HCT116 (cell line): ENCODE measurements at regions not wholly inside any gene's neighbourhood (a gene's known extent, or its start where the extent isn't known, plus 50 kb on each side); places are given as distances from the start of the nearest gene placed in this dataset.

Experiments used
- ATAC-seq: fragments of 200-7000 bp; cut with Tn5 transposase; 2 replicates; pipeline ENCODE4 v1.9.1; 2020; ENCODE audit warnings: mild to moderate bottlenecking, moderate library complexity
- BruUV-seq: library from RNA; stranded (reverse); fragments of 400-500 nt; replicated peaks from 2 replicates; lab custom pipeline; 2021; lab: Mats Ljungman, UMichigan
- CTCF ChIA-PET: fragments of 300-600 bp; sonication (Branson Sonifier 250); formaldehyde crosslinking; loops from one replicate; lab custom pipeline; 2021; ENCODE audit warnings: antibody characterized with exemption; lab: Charles Lee
- POLR2A ChIA-PET: fragments of 300-600, 350-600 bp; sonication (Branson Sonifier 250); formaldehyde crosslinking; loops from one replicate; lab custom pipeline; 2021; ENCODE audit warnings: antibody characterized with exemption; lab: Charles Lee
- RAD21 ChIA-PET, 2 experiments: fragments of 300-600 bp; sonication (Branson Sonifier 250); formaldehyde crosslinking; loops; one replicate each; lab custom pipeline; 2023; ENCODE audit warnings: low total read pairs in 2 of 2; ENCODE audit not compliant: uncharacterized antibody in 2 of 2, unreplicated experiment in 2 of 2, low non-redundant PET in 1 of 2; lab: Charles Lee
- DNase-seq: peaks from one replicate; pipeline ENCODE4 v3.0.0-alpha.2; 2010; ENCODE audit warnings: low read depth, low spot score
- H2AFZ ChIP-seq: fragments of 200-600 bp; shearing (Covaris generic), sonication (generic); 2 replicates; pipeline ENCODE4 v1.6.1; 2017; ENCODE audit warnings: low read depth, mixed run types, mixed read lengths, antibody characterized with exemption, low read length; ENCODE audit not compliant: poor library complexity, severe bottlenecking
- H3K27ac ChIP-seq: 2 replicates; pipeline ENCODE4 v1.5.1; 2012; ENCODE audit warnings: low read depth, low read length
- H3K27me3 ChIP-seq: fragments of 200-600 bp; sonication (generic); 2 replicates; pipeline ENCODE4 v1.6.1; 2016; ENCODE audit warnings: mixed run types, low read length, mixed read lengths; ENCODE audit not compliant: insufficient read depth
- H3K36me3 ChIP-seq, 2 experiments: fragments of 200-500 bp in 1 of 2; fragments of 200-600 bp in 1 of 2; sonication (Bioruptor generic) in 1 of 2; sonication (generic) in 1 of 2; 2 replicates each; pipeline versions ENCODE4 v1.5.1 to v1.6.1; 2014 to 2016; ENCODE audit warnings: low read length in 2 of 2, inconsistent platforms in 1 of 2, mixed read lengths in 1 of 2, mixed run types in 1 of 2; ENCODE audit not compliant: insufficient read depth in 2 of 2, control insufficient read depth in 1 of 2
- H3K4me1 ChIP-seq, 2 experiments: fragments of 200-600 bp in 1 of 2; sonication (generic) in 1 of 2; 2 replicates each; pipeline versions ENCODE4 v1.5.1 to v1.6.1; 2012 to 2017; ENCODE audit warnings: low read length in 2 of 2, inconsistent platforms in 1 of 2, mild to moderate bottlenecking in 1 of 2, mixed read lengths in 1 of 2, mixed run types in 1 of 2, moderate library complexity in 1 of 2; ENCODE audit not compliant: insufficient read depth in 2 of 2, control insufficient read depth in 1 of 2
- H3K4me2 ChIP-seq: fragments of 200-600 bp; sonication (generic); 2 replicates; pipeline ENCODE4 v1.6.1; 2017; ENCODE audit warnings: mixed run types, low read length, mixed read lengths
- H3K4me3 ChIP-seq, 2 experiments: fragments of 200-600 bp in 1 of 2; sonication (generic) in 1 of 2; replicated peaks in 1 of 2; 2 replicates each; pipeline ENCODE4 v1.5.1; 2011 to 2016; ENCODE audit warnings: low read length in 2 of 2, control low read depth in 1 of 2, low read depth in 1 of 2, mild to moderate bottlenecking in 1 of 2, mixed read lengths in 1 of 2, mixed run types in 1 of 2
- H3K79me2 ChIP-seq: fragments of 200-600 bp; sonication (generic); 2 replicates; pipeline ENCODE4 v1.6.1; 2017; ENCODE audit warnings: mild to moderate bottlenecking, mixed run types, low read length, moderate library complexity, mixed read lengths; ENCODE audit not compliant: insufficient read depth
- H3K9ac ChIP-seq: fragments of 200-600 bp; sonication (generic); 2 replicates; pipeline ENCODE4 v1.6.1; 2016; ENCODE audit warnings: low read length, mixed read lengths
- H3K9me2 ChIP-seq: fragments of 200-600 bp; sonication (generic), shearing (Covaris generic); 2 replicates; pipeline ENCODE4 v1.6.1; 2017; ENCODE audit warnings: mixed run types, mild to moderate bottlenecking, moderate library complexity; ENCODE audit not compliant: insufficient read depth
- H3K9me3 ChIP-seq, 2 experiments: fragments of 200-500 bp in 1 of 2; fragments of 200-600 bp in 1 of 2; sonication (Bioruptor generic) in 1 of 2; sonication (generic) in 1 of 2; 2 replicates each; pipeline ENCODE4 v1.6.1; 2014 to 2017; ENCODE audit warnings: low read length in 2 of 2, mixed read lengths in 2 of 2, inconsistent platforms in 1 of 2, low read depth in 1 of 2, mild to moderate bottlenecking in 1 of 2, mixed run types in 1 of 2, moderate library complexity in 1 of 2; ENCODE audit not compliant: control insufficient read depth in 1 of 2, insufficient read depth in 1 of 2
- H4K20me1 ChIP-seq: fragments of 200-600 bp; sonication (generic), shearing (Covaris generic); 2 replicates; pipeline ENCODE4 v1.6.1; 2017; ENCODE audit warnings: mixed run types, mild to moderate bottlenecking, moderate library complexity; ENCODE audit not compliant: insufficient read depth
- CBX3 ChIP-seq: IDR thresholded peaks from 2 replicates; pipeline ENCODE4 v1.6.1; 2012; ENCODE audit warnings: low read depth
- CEBPB ChIP-seq: IDR thresholded peaks from 2 replicates; pipeline ENCODE4 v1.6.1; 2012; ENCODE audit warnings: low read depth
- ELF1 ChIP-seq: IDR thresholded peaks from 2 replicates; pipeline ENCODE4 v1.6.1; 2012; ENCODE audit warnings: low read depth, borderline replicate concordance
- EZH2 ChIP-seq: fragments of 200-600 bp; sonication (generic); IDR thresholded peaks from 2 replicates; pipeline ENCODE4 v1.6.1; 2017; ENCODE audit warnings: antibody characterized with exemption, mixed run types
- JUND ChIP-seq: IDR thresholded peaks from 2 replicates; pipeline ENCODE4 v1.6.1; 2012
- POLR2A ChIP-seq: IDR thresholded peaks from 2 replicates; pipeline ENCODE4 v1.7.0; 2011; ENCODE audit warnings: borderline replicate concordance; ENCODE audit not compliant: insufficient read depth, insufficient read length; ENCODE audit errors: extremely low read depth
- POLR2AphosphoS5 ChIP-seq: IDR thresholded peaks from 2 replicates; pipeline ENCODE4 v1.6.1; 2011; ENCODE audit warnings: mild to moderate bottlenecking, low read depth, low read length, moderate library complexity
- RAD21 ChIP-seq: IDR thresholded peaks from 2 replicates; pipeline ENCODE4 v1.6.1; 2012; ENCODE audit warnings: low read depth, mild to moderate bottlenecking
- SP1 ChIP-seq: IDR thresholded peaks from 2 replicates; pipeline ENCODE4 v1.6.1; 2012; ENCODE audit warnings: low read depth
- ZNF274 ChIP-seq: fragments of 200-500 bp; sonication (Bioruptor generic); IDR thresholded peaks from 2 replicates; pipeline ENCODE4 v1.6.1; 2014; ENCODE audit warnings: mild to moderate bottlenecking, low read depth, low read length, inconsistent platforms
- intact Hi-C: fragments of 100-400 bp; cut with micrococcal nuclease; formaldehyde crosslinking; loops from 2 replicates; pipeline ENCODE4 v1.10.0; 2022
- TF ChIP-seq, protein P1 (sequence below): IDR thresholded peaks from 2 replicates; pipeline ENCODE4 v1.6.1; 2012
- TF ChIP-seq, protein P2 (sequence below): IDR thresholded peaks from 2 replicates; pipeline ENCODE4 v1.6.1; 2011; ENCODE audit warnings: mild to moderate bottlenecking, low read length, moderate library complexity; ENCODE audit not compliant: insufficient replicate concordance; ENCODE audit errors: extremely low read depth

DNA sequence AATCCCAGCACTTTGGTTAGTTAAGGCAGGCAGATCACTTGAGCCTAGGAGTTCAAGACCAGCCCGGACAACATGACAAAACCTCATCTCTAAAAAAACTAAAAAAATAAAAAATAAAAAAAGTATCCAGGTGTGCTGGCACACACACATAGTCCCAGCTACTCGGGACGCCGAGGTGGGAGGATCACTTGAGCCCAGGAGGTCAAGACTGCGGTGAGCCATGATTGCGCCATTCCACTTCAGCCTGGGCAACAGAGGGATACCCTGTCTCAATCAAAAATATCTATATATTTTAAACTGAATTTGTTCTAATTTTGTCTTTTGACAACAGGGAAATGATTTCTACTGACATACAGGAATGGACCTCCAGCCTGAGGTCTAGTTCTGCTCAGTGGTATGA, 73.3 kb upstream of the MBOAT2 start (continued):
- TF ChIP-seq, protein P1, sequence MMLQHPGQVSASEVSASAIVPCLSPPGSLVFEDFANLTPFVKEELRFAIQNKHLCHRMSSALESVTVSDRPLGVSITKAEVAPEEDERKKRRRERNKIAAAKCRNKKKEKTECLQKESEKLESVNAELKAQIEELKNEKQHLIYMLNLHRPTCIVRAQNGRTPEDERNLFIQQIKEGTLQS: no peak
- TF ChIP-seq POLR2AphosphoS5 (no peak), EZH2 (no peak), ZNF274 (no peak), POLR2A (no peak)
- TF ChIP-seq, protein P2, sequence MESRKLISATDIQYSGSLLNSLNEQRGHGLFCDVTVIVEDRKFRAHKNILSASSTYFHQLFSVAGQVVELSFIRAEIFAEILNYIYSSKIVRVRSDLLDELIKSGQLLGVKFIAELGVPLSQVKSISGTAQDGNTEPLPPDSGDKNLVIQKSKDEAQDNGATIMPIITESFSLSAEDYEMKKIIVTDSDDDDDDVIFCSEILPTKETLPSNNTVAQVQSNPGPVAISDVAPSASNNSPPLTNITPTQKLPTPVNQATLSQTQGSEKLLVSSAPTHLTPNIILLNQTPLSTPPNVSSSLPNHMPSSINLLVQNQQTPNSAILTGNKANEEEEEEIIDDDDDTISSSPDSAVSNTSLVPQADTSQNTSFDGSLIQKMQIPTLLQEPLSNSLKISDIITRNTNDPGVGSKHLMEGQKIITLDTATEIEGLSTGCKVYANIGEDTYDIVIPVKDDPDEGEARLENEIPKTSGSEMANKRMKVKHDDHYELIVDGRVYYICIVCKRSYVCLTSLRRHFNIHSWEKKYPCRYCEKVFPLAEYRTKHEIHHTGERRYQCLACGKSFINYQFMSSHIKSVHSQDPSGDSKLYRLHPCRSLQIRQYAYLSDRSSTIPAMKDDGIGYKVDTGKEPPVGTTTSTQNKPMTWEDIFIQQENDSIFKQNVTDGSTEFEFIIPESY: no peak

DNA sequence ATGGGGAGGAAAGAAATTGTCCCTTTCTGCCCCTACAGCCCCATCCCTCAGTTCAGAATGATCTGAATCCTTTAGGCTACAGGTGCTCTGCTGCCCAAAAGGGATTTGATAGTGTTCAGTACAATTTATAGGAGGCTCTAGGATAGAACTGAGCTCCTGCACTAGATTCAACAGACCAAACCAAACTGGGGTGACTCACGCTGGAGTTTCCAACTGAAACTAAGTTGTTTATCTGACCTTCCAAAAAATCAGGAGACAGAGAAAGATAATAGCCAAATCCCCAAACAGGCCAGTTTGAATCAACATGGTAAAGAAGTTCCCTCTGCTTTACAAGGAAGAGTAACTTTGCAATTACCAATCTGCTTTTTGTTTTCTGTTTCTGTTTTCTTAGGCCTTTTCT, 72.7 kb upstream of the MBOAT2 start:
- no peak overlapping the region for H3K4me3 ChIP-seq
- BruUV-seq: no TSS peak
- ChIA-PET RAD21 (no interaction called here), POLR2A (no interaction called here), CTCF (no interaction called here)
- ATAC-seq (no peak), DNase-seq (no peak)
- no peak overlapping the region for H3K27ac ChIP-seq
- TF ChIP-seq, protein P1: no peak
- TF ChIP-seq CBX3 (no peak), POLR2A (no peak), RAD21 (no peak), SP1 (no peak), CEBPB (no peak), ELF1 (no peak), JUND (no peak)
- H3K9ac ChIP-seq: no peak overlapping the region
- intact Hi-C loops: no loop called here
- H3K27me3 ChIP-seq: no peaks in the 10 kb centered on the region
- no peaks in the 10 kb centered on the region for H3K36me3 ChIP-seq
- no peaks in the 10 kb centered on the region for H3K79me2 ChIP-seq
- H3K4me2 ChIP-seq: no peak overlapping the region
- H3K9me2 ChIP-seq: no peaks in the 10 kb centered on the region
- no peaks in the 10 kb centered on the region for H4K20me1 ChIP-seq
- no peak overlapping the region for H2AFZ ChIP-seq
- peaks cover 0 to 23% of the 10 kb centered on the region in 2 experiments; a peak in 3 of 4 replicates for H3K4me1 ChIP-seq
- H3K9me3 ChIP-seq: no peaks in the 10 kb centered on the region
